ENCODE measurements at regions not wholly inside any gene's neighbourhood (a gene's known extent, or its start where the extent isn't known, plus 50 kb on each side); places are given as distances from the start of the nearest gene placed in this dataset.
A peak's percentile ranks its signal among the peaks of the same experiment; 100 is the strongest.

DNA sequence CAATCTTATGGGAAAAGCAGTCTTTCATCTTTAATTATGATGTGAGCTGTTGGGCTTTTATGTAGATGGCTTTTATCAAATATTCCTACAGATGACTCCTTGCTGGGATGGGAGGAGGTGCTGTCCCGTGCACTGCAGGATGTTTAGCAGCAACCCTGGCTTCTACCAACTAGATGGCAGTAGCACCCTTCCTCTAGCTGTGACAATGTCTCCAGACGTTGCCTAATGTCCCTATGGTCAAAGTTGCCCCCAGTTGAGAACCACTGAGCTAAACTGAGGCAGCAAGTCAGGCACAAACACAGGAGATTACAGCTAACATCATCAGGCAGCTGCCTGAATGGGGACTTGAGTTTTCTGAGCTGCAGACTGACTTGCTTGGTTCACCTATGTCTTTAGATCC, 401.9 kb upstream of the PDE4D start:
- Histone ChIP-seq H2BK20ac (ENCODE audit: low read depth, low read length, poor library complexity, severe bottlenecking) (no peak overlapping the region), H3K4me2 (ENCODE audit: insufficient read depth, insufficient read length, low read length) (no peak overlapping the region)

More for the DNA sequence above, 401.9 kb upstream of the PDE4D start:
- Histone ChIP-seq H4K91ac (ENCODE audit: insufficient read length, low read depth, low read length) (no peak overlapping the region), H2AK5ac (ENCODE audit: insufficient read length, low read length) (no peak overlapping the region), H3K79me1 (ENCODE audit: insufficient read depth, low read depth, low read length, poor library complexity, severe bottlenecking) (no peaks in the 10 kb centered on the region), H3K23ac (ENCODE audit: insufficient read length, low read depth, low read length) (no peak overlapping the region), H3K4me1 (ENCODE audit: insufficient read depth, low read length) (no peaks in the 10 kb centered on the region), H3K79me2 (ENCODE audit: insufficient read depth, low read length) (no peaks in the 10 kb centered on the region), H3K27me3 (ENCODE audit: insufficient read depth, low read length) (no peaks in the 10 kb centered on the region), H4K20me1 (ENCODE audit: control insufficient read depth, insufficient read depth, insufficient read length) (no peaks in the 10 kb centered on the region), H3K9ac (ENCODE audit: extremely low read depth, insufficient read length, low read length) (no peak overlapping the region), H4K8ac (replicated peaks; ENCODE audit: insufficient read length, low read depth, low read length) (no peak overlapping the region), H2BK12ac (ENCODE audit: insufficient read length, low read depth, low read length) (no peak overlapping the region), H2BK15ac (ENCODE audit: low read depth, low read length) (no peak overlapping the region), H3K14ac (ENCODE audit: insufficient read depth, low read length) (no peak overlapping the region), H3K23me2 (ENCODE audit: insufficient read length, low read depth, low read length, poor library complexity, severe bottlenecking) (no peaks in the 10 kb centered on the region), H2AFZ (ENCODE audit: low read length) (no peak overlapping the region), H2BK120ac (ENCODE audit: low read depth, low read length, poor library complexity, severe bottlenecking) (no peak overlapping the region), H3K18ac (ENCODE audit: insufficient read length, low read depth, low read length) (no peak overlapping the region), H3T11ph (ENCODE audit: low read length) (no peak overlapping the region), H3K9me3 (ENCODE audit: control insufficient read depth, low read depth, low read length) (no peaks in the 10 kb centered on the region), H4K5ac (ENCODE audit: insufficient read length, low read depth, low read length) (no peak overlapping the region), H3K56ac (ENCODE audit: insufficient read length, low read depth, low read length) (no peak overlapping the region), H2BK5ac (ENCODE audit: insufficient read length, low read length) (no peak overlapping the region), H3K27ac (ENCODE audit: insufficient read length, low read depth, low read length) (no peak overlapping the region), H3K4ac (ENCODE audit: low read depth, low read length) (no peak overlapping the region)
- no peaks in the 10 kb centered on the region for H3K27me3 Mint-ChIP-seq (ENCODE audit: low read depth)
- no peaks in the 10 kb centered on the region for H3K4me1 Mint-ChIP-seq
- H3K36me3 Mint-ChIP-seq (ENCODE audit: insufficient read depth in 1 of 3, low read depth in 3 of 3): no peaks in the 10 kb centered on the region; a peak in 1 of 7 replicates
- H3K9me3 Mint-ChIP-seq: peaks cover 1 to 3% of the 10 kb centered on the region in 2 experiments; a peak in 2 of 5 replicates
- WGBS (ENCODE audit: extremely low coverage, insufficient read length, low lambda C conversion rate): no CpG with 5 or more reads among the region's 2 CpGs
- TF ChIP-seq, protein P1, sequence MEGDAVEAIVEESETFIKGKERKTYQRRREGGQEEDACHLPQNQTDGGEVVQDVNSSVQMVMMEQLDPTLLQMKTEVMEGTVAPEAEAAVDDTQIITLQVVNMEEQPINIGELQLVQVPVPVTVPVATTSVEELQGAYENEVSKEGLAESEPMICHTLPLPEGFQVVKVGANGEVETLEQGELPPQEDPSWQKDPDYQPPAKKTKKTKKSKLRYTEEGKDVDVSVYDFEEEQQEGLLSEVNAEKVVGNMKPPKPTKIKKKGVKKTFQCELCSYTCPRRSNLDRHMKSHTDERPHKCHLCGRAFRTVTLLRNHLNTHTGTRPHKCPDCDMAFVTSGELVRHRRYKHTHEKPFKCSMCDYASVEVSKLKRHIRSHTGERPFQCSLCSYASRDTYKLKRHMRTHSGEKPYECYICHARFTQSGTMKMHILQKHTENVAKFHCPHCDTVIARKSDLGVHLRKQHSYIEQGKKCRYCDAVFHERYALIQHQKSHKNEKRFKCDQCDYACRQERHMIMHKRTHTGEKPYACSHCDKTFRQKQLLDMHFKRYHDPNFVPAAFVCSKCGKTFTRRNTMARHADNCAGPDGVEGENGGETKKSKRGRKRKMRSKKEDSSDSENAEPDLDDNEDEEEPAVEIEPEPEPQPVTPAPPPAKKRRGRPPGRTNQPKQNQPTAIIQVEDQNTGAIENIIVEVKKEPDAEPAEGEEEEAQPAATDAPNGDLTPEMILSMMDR (conservative IDR thresholded peaks at IDR 0.05): peak; percentile 77
- DNase-seq: peak; percentile 53
- H3K4me3 Mint-ChIP-seq: no peak overlapping the region
- H3K27ac Mint-ChIP-seq: no peak overlapping the region

All from H9 (cell line).